Breast epithelium (tissue), 4 donors: ENCODE measurements at regions not wholly inside any gene's neighbourhood (a gene's known extent, or its start where the extent isn't known, plus 50 kb on each side); places are given as distances from the start of the nearest gene placed in this dataset.

ENCODE experiments used
- DNase-seq, 2 donors: peaks; one replicate each; pipeline ENCODE4 v3.0.0-alpha.2; 2019; ENCODE audit warnings: low spot score in 2 of 2
- H3K27ac ChIP-seq, 2 donors: fragments of 200-600 bp; sonication (generic) in 1 of 2; one replicate each; pipeline ENCODE4 v1.5.1; 2016 to 2019; ENCODE audit warnings: mild to moderate bottlenecking in 1 of 2
- H3K27me3 ChIP-seq, 2 donors: fragments of 200-600 bp; sonication (generic) in 1 of 2; one replicate each; pipeline versions ENCODE4 v1.5.1 to v1.6.0; 2017 to 2019; ENCODE audit warnings: control low read depth in 1 of 2, mild to moderate bottlenecking in 1 of 2
- H3K36me3 ChIP-seq: fragments of 200-600 bp; one replicate; pipeline ENCODE4 v1.5.1; 2019
- H3K4me1 ChIP-seq, 2 donors: fragments of 200-600 bp; sonication (generic); one replicate each; pipeline ENCODE4 v1.5.1; 2016 to 2019; ENCODE audit warnings: control low read depth in 1 of 2
- H3K4me3 ChIP-seq, 3 donors: fragments of 200-600 bp; sonication (generic); 1 replicate in 2 of 3; 2 replicates in 1 of 3; pipeline ENCODE4 v1.5.1; 2016 to 2019; ENCODE audit warnings: mild to moderate bottlenecking in 3 of 3, moderate library complexity in 2 of 3
- H3K9me3 ChIP-seq, 2 donors: fragments of 200-600 bp; sonication (generic) in 1 of 2; one replicate each; pipeline ENCODE4 v1.5.1; 2016 to 2019; ENCODE audit warnings: control low read depth in 1 of 2
- POLR2A ChIP-seq: fragments of 450-650 bp; IDR thresholded peaks from one replicate; pipeline ENCODE4 v1.6.1; 2016; ENCODE audit warnings: antibody characterized with exemption, mild to moderate bottlenecking, moderate library complexity
- POLR2AphosphoS5 ChIP-seq, 3 donors: sonication (generic); formaldehyde crosslinking; IDR thresholded peaks; one replicate each; pipeline ENCODE4 v1.6.1; 2017; ENCODE audit warnings: antibody characterized with exemption in 3 of 3
- intact Hi-C: fragments of 100-400 bp; cut with DNase I; formaldehyde crosslinking; loops from one replicate; pipeline ENCODE4 v1.15.1; 2023; ENCODE audit warnings: low total_unique reads
- TF ChIP-seq, protein P1 (sequence below), 3 donors: fragments of 450-650 bp; IDR thresholded peaks; one replicate each; pipeline ENCODE4 v1.5.1; 2016 to 2017; ENCODE audit warnings: antibody characterized with exemption in 3 of 3, mild to moderate bottlenecking in 3 of 3, moderate library complexity in 3 of 3

GRCh38 chr21:38875694-38876492, 70.2 kb downstream of the ETS2 start:
- peaks cover 0 to 5% of the 10 kb centered on the region in 2 donors for H3K9me3 ChIP-seq
- no peak overlapping the region for H3K27ac ChIP-seq
- H3K27me3 ChIP-seq = no peaks in the 10 kb centered on the region
- DNase-seq = no peak
- TF ChIP-seq POLR2A (no peak), POLR2AphosphoS5 (IDR thresholded peaks at IDR 0.05) (no peak)
- TF ChIP-seq, protein P1, sequence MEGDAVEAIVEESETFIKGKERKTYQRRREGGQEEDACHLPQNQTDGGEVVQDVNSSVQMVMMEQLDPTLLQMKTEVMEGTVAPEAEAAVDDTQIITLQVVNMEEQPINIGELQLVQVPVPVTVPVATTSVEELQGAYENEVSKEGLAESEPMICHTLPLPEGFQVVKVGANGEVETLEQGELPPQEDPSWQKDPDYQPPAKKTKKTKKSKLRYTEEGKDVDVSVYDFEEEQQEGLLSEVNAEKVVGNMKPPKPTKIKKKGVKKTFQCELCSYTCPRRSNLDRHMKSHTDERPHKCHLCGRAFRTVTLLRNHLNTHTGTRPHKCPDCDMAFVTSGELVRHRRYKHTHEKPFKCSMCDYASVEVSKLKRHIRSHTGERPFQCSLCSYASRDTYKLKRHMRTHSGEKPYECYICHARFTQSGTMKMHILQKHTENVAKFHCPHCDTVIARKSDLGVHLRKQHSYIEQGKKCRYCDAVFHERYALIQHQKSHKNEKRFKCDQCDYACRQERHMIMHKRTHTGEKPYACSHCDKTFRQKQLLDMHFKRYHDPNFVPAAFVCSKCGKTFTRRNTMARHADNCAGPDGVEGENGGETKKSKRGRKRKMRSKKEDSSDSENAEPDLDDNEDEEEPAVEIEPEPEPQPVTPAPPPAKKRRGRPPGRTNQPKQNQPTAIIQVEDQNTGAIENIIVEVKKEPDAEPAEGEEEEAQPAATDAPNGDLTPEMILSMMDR (IDR thresholded peaks at IDR 0.05) = no peak
- intact Hi-C loops = no loop called here
- H3K4me1 ChIP-seq = no peaks in the 10 kb centered on the region
- no peak overlapping the region for H3K4me3 ChIP-seq
- H3K36me3 ChIP-seq = no peaks in the 10 kb centered on the region
